Keratinocyte (primary cell): ENCODE measurements at regions not wholly inside any gene's neighbourhood (a gene's known extent, or its start where the extent isn't known, plus 50 kb on each side); places are given as distances from the start of the nearest gene placed in this dataset.

ENCODE experiments used
- DNase-seq: peaks from one replicate; pipeline ENCODE4 v3.0.0-alpha.2; 2011; ENCODE audit warnings: low read depth, missing footprints, low spot score
- FAIRE-seq: peaks from 2 replicates; lab custom pipeline; 2011; peaks lifted over from hg19 to GRCh38; lab: Jason Lieb, UNC
- H2AFZ ChIP-seq: 2 replicates; pipeline ENCODE4 v1.6.0; 2012; ENCODE audit warnings: low read length, control low read depth, inconsistent platforms; ENCODE audit not compliant: control insufficient read depth
- H3K27ac ChIP-seq: 2 replicates; pipeline ENCODE4 v1.5.1; 2011; ENCODE audit warnings: low read length; ENCODE audit not compliant: control insufficient read depth, insufficient read depth
- H3K27me3 ChIP-seq: 3 replicates; pipeline ENCODE4 v1.6.0; 2011; ENCODE audit warnings: low read length; ENCODE audit not compliant: control insufficient read depth, insufficient read depth; ENCODE audit errors: extremely low read depth
- H3K36me3 ChIP-seq, 2 experiments: 2 replicates in 1 of 2; 3 replicates in 1 of 2; pipeline ENCODE4 v1.5.1; 2011; ENCODE audit warnings: low read length in 2 of 2, mild to moderate bottlenecking in 1 of 2; ENCODE audit not compliant: control insufficient read depth in 2 of 2, insufficient read depth in 2 of 2; ENCODE audit errors: extremely low read depth in 1 of 2
- H3K4me1 ChIP-seq: 3 replicates; pipeline ENCODE4 v1.5.1; 2011; ENCODE audit warnings: low read length; ENCODE audit not compliant: control insufficient read depth, insufficient read depth; ENCODE audit errors: extremely low read depth
- H3K4me2 ChIP-seq: 3 replicates; pipeline ENCODE4 v1.6.0; 2011; ENCODE audit warnings: low read depth, low read length; ENCODE audit not compliant: control insufficient read depth, insufficient read depth; ENCODE audit errors: extremely low read depth
- H3K4me3 ChIP-seq, 3 experiments: fragments of 200-600 bp in 1 of 3; sonication (generic) in 1 of 3; 2 replicates in 2 of 3; 3 replicates in 1 of 3; pipeline ENCODE4 v1.5.1; 2011 to 2016; ENCODE audit warnings: low read length in 3 of 3, mild to moderate bottlenecking in 3 of 3, control low read depth in 2 of 3, inconsistent platforms in 1 of 3, low read depth in 1 of 3, mixed read lengths in 1 of 3, mixed run types in 1 of 3, moderate library complexity in 1 of 3; ENCODE audit not compliant: control insufficient read depth in 2 of 3, insufficient read depth in 2 of 3; ENCODE audit errors: extremely low read depth in 1 of 3
- H3K79me2 ChIP-seq: 2 replicates; pipeline ENCODE4 v1.6.0; 2012; ENCODE audit warnings: low read length; ENCODE audit not compliant: control insufficient read depth, insufficient read depth
- H3K9ac ChIP-seq: 3 replicates; pipeline ENCODE4 v1.6.0; 2011; ENCODE audit warnings: low read length; ENCODE audit not compliant: control insufficient read depth, insufficient read depth; ENCODE audit errors: extremely low read depth
- H3K9me1 ChIP-seq: 3 replicates; pipeline ENCODE4 v1.6.0; 2011; ENCODE audit warnings: low read length; ENCODE audit not compliant: control insufficient read depth, insufficient read depth; ENCODE audit errors: extremely low read depth
- H3K9me3 ChIP-seq: 2 replicates; pipeline ENCODE4 v1.5.1; 2012; ENCODE audit warnings: low read depth, low read length; ENCODE audit not compliant: control insufficient read depth
- H4K20me1 ChIP-seq: 3 replicates; pipeline ENCODE4 v1.6.0; 2011; ENCODE audit warnings: low read length; ENCODE audit not compliant: control insufficient read depth, insufficient read depth; ENCODE audit errors: extremely low read depth
- CTCF ChIP-seq, 3 experiments: IDR thresholded peaks in 1 of 3; conservative IDR thresholded peaks in 1 of 3; optimal IDR thresholded peaks in 1 of 3; 2 replicates in 2 of 3; 3 replicates in 1 of 3; pipeline versions ENCODE3 to v1.5.1; 2011; ENCODE audit warnings: low read length in 3 of 3, mild to moderate bottlenecking in 3 of 3, moderate library complexity in 2 of 3, control low read depth in 1 of 3, inconsistent platforms in 1 of 3; ENCODE audit not compliant: insufficient read depth in 2 of 3; ENCODE audit errors: extremely low read depth in 1 of 3
- EZH2 ChIP-seq: IDR thresholded peaks from one replicate; pipeline ENCODE4 v1.6.1; 2012; ENCODE audit warnings: inconsistent platforms, mild to moderate bottlenecking, low read length, moderate library complexity
- dilution Hi-C: fragments of 300-500 bp; cut with MboI; formaldehyde crosslinking; loops from one replicate; pipeline ENCODE4 v1.7.0; 2020; ENCODE audit warnings: low sequenced_read_pairs; ENCODE audit not compliant: extremely low pct_ligation_motif_present

- no peak for DNase-seq
- dilution Hi-C loops = no loop called here
Observed at GRCh38 chr3:73249047-73249446, 187.6 kb downstream of the EBLN2 start.

GRCh38 chr3:73254062-73254461 lies 192.6 kb downstream of the EBLN2 start:
- Histone ChIP-seq H3K9ac (no peak overlapping the region), H3K9me1 (no peaks in the 10 kb centered on the region), H3K79me2 (no peaks in the 10 kb centered on the region), H3K4me1 (peaks cover 7% of the 10 kb centered on the region), H3K4me3 (no peak overlapping the region), H3K27me3 (no peaks in the 10 kb centered on the region), H3K27ac (no peak overlapping the region), H4K20me1 (no peaks in the 10 kb centered on the region), H3K4me2 (no peak overlapping the region), H3K9me3 (no peaks in the 10 kb centered on the region), H3K36me3 (no peaks in the 10 kb centered on the region), H2AFZ (no peak overlapping the region)
- dilution Hi-C loops = no loop called here
- FAIRE-seq (no peak), DNase-seq (no peak)
- TF ChIP-seq EZH2 (no peak), CTCF (optimal IDR thresholded peaks at IDR 0.05 in 1 of 3, IDR thresholded peaks at IDR 0.05 in 1 of 3, conservative IDR thresholded peaks at IDR 0.05 in 1 of 3; ENCODE audit: extremely low read depth in 1 of 3, insufficient read depth in 2 of 3, low read length in 3 of 3) (no peak)

More at GRCh38 chr3:73249047-73249446, 187.6 kb downstream of the EBLN2 start:
- no peak for FAIRE-seq
- H3K79me2 ChIP-seq = no peaks in the 10 kb centered on the region
- TF ChIP-seq CTCF (optimal IDR thresholded peaks at IDR 0.05 in 1 of 3, IDR thresholded peaks at IDR 0.05 in 1 of 3, conservative IDR thresholded peaks at IDR 0.05 in 1 of 3; ENCODE audit: extremely low read depth in 1 of 3, insufficient read depth in 2 of 3, low read length in 3 of 3) = no peak
- no peak for TF ChIP-seq EZH2
- H2AFZ ChIP-seq = no peak overlapping the region
- H3K9me3 ChIP-seq = no peaks in the 10 kb centered on the region
- no peak overlapping the region for H3K27ac ChIP-seq
- no peaks in the 10 kb centered on the region for H3K27me3 ChIP-seq
- no peak overlapping the region for H3K4me2 ChIP-seq
- no peaks in the 10 kb centered on the region for H4K20me1 ChIP-seq
- H3K9ac ChIP-seq = no peak overlapping the region
- no peak overlapping the region for H3K4me3 ChIP-seq
- H3K36me3 ChIP-seq = no peaks in the 10 kb centered on the region
- H3K4me1 ChIP-seq = no peaks in the 10 kb centered on the region
- H3K9me1 ChIP-seq = no peaks in the 10 kb centered on the region
